Colonic mucosa (tissue), 4 donors: ENCODE measurements at regions not wholly inside any gene's neighbourhood (a gene's known extent, or its start where the extent isn't known, plus 50 kb on each side); places are given as distances from the start of the nearest gene placed in this dataset.

Experiments used
- DNase-seq: peaks from one replicate; pipeline ENCODE4 v3.0.0-alpha.2; 2020
- H3K27ac ChIP-seq: fragments of 200-600 bp; one replicate; pipeline ENCODE4 v1.8.0; 2021
- H3K27me3 ChIP-seq: fragments of 200-600 bp; one replicate; pipeline ENCODE4 v1.8.0; 2021
- H3K36me3 ChIP-seq: fragments of 200-600 bp; one replicate; pipeline ENCODE4 v1.8.0; 2021
- H3K4me1 ChIP-seq: fragments of 200-600 bp; one replicate; pipeline ENCODE4 v1.8.0; 2021; ENCODE audit warnings: mild to moderate bottlenecking
- H3K4me3 ChIP-seq: fragments of 200-600 bp; one replicate; pipeline ENCODE4 v1.8.0; 2021
- H3K9ac ChIP-seq, 2 donors: one replicate each; pipeline ENCODE4 v1.7.0; 2013; ENCODE audit warnings: control low read depth in 2 of 2, low read depth in 2 of 2, low read length in 2 of 2
- H3K9me3 ChIP-seq: fragments of 200-600 bp; one replicate; pipeline ENCODE4 v1.8.0; 2021
- intact Hi-C: fragments of 100-400 bp; cut with DNase I; formaldehyde crosslinking; loops from one replicate; pipeline ENCODE4 v1.14.1; 2022
- TF ChIP-seq, protein P1 (sequence below): fragments of 200-600 bp; IDR thresholded peaks from one replicate; pipeline ENCODE4 v1.8.0; 2022; ENCODE audit warnings: antibody characterized with exemption, mild to moderate bottlenecking
- donor health status: healthy.
- donor health status: DM: no; HTN: no; CAD: no.
- donor health status: DM: no; HTN: no; CAD: no.

DNA sequence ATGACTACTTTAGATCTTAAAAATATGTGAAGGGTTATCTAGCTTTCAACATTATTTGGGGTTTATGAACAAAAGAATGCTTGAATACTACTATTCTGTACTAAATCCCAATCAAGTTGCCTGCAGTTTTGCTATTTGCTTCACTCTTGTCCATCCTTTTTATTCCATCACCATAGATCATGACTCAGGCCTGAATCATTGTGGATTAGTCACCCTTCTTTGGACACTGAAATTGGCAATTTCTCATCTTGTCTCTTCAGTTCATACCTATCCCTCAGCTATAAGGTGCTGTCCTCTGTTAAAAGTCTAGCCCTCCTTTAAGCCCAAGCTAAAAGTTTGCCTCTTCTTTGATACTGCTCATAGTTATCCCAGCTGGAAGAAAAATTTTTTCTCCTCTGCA lies 199.1 kb downstream of the CENPW start:
- Histone ChIP-seq H3K4me1 (no peaks in the 10 kb centered on the region), H3K9ac (no peak overlapping the region), H3K9me3 (no peaks in the 10 kb centered on the region), H3K27me3 (no peaks in the 10 kb centered on the region), H3K4me3 (no peak overlapping the region), H3K27ac (no peak overlapping the region), H3K36me3 (no peaks in the 10 kb centered on the region)
- DNase-seq: no peak
- intact Hi-C loops: no loop called here
- TF ChIP-seq, protein P1, sequence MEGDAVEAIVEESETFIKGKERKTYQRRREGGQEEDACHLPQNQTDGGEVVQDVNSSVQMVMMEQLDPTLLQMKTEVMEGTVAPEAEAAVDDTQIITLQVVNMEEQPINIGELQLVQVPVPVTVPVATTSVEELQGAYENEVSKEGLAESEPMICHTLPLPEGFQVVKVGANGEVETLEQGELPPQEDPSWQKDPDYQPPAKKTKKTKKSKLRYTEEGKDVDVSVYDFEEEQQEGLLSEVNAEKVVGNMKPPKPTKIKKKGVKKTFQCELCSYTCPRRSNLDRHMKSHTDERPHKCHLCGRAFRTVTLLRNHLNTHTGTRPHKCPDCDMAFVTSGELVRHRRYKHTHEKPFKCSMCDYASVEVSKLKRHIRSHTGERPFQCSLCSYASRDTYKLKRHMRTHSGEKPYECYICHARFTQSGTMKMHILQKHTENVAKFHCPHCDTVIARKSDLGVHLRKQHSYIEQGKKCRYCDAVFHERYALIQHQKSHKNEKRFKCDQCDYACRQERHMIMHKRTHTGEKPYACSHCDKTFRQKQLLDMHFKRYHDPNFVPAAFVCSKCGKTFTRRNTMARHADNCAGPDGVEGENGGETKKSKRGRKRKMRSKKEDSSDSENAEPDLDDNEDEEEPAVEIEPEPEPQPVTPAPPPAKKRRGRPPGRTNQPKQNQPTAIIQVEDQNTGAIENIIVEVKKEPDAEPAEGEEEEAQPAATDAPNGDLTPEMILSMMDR: no peak

DNA sequence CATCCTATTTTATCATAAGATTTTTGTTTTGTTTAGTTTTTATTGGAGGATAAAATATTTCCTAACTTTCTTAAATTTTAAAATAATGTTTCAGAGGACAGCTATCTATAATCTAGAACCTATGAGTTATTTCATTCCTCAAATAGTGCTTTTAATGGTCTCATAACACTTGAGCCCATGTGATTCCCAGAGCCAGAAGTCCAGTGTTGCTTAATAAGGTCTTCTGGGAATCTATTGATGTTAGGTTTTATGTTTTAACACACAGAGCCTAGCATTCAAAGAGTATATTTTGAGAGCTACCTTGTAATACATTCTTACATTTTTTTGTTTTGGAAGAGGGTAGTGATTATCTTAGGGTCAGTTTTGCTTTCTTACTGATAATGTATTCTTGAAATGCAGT lies 200.2 kb downstream of the CENPW start:
- Histone ChIP-seq H3K9me3 (no peaks in the 10 kb centered on the region), H3K27ac (no peak overlapping the region), H3K27me3 (no peaks in the 10 kb centered on the region), H3K9ac (no peak overlapping the region), H3K4me1 (no peaks in the 10 kb centered on the region), H3K4me3 (no peak overlapping the region), H3K36me3 (no peaks in the 10 kb centered on the region)
- intact Hi-C loops: no loop called here
- TF ChIP-seq, protein P1: no peak
- no peak for DNase-seq

DNA sequence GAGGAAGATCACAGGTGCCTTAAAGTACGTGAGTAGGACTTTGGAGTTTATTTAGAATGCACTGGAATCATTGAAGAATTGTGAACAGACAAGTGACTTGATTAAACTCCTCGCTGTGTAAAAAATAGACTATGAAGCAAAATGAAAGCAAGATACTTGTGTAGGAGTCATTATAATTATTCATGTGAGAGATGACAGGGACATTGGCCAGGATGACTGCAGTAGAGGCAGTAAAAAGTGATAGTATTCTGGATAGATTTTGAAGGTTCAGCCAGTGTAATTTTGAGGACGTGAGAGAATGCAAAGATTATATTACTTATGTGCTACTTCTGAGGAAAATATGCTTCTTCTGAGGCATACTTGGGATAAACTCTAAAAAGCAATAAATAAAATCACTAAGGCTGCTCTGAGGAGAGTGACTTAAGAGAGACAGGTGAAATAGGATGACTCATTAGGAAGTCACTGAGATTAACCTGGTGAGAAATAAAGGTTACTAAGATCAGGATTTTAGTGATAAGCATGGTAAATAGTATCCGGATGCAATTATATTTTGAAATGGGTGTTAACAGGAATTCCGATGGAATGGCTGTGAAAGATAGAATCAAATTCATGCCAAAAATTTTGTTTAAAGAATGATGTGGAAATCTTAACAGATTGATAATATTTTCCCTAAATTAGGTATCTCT lies 202.0 kb downstream of the CENPW start:
- TF ChIP-seq, protein P1: no peak
- Histone ChIP-seq H3K36me3 (no peaks in the 10 kb centered on the region), H3K9ac (no peak overlapping the region), H3K27me3 (no peaks in the 10 kb centered on the region), H3K4me3 (no peak overlapping the region), H3K27ac (no peak overlapping the region), H3K4me1 (no peaks in the 10 kb centered on the region), H3K9me3 (no peaks in the 10 kb centered on the region)
- no peak for DNase-seq
- intact Hi-C loops: no loop called here

DNA sequence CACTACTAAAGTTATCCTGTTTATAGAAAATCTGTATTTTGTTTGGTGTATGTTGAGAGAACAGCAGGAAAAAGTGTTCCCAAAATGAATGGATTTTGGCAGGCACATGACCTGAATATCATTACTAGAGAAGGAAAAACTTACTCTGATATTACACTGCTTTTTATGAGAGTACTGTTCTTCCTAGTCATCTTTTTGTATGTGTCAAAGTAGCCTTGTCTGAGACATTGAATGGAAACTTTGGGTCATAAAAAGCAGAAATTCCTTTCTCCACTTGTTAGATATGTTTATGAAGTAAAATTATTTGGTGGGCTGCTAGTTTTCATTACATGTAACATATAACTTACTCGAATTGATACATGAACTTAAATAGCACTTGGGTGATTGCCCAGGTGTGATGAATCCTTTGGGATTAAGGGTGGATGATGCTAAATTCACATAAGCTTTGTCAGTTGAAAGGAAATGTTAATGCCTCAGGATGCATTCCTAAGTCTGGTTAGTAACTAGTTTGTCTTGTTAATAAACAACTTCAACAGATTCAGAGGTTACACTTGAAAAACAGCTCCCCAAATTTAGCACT lies 206.7 kb downstream of the CENPW start:
- TF ChIP-seq, protein P1: no peak
- Histone ChIP-seq H3K27ac (no peak overlapping the region), H3K9ac (no peak overlapping the region), H3K4me1 (no peaks in the 10 kb centered on the region), H3K4me3 (no peak overlapping the region), H3K9me3 (no peaks in the 10 kb centered on the region), H3K36me3 (no peaks in the 10 kb centered on the region), H3K27me3 (no peaks in the 10 kb centered on the region)
- DNase-seq: no peak
- intact Hi-C loops: no loop called here

DNA sequence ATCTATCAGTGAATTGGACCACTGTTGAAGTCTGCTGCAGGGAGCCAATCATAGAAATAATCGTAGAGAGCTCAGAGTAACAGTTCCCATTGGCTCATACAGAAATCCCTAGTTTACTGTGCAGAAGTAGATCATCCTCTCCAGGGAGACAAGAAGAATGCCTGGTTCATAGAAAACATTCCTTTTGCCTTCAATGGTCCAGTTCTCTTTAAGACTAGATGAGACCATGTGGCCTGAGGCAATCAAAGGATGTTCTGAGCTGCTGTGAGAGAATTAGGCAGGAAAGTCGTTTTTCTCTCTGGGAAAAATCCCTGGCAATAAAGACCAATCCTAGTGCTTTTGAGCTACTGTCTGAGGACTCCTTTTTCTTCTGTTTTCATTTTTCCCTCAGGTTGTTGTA lies 208.4 kb downstream of the CENPW start:
- Histone ChIP-seq H3K27me3 (no peaks in the 10 kb centered on the region), H3K27ac (no peak overlapping the region), H3K9me3 (no peaks in the 10 kb centered on the region), H3K36me3 (no peaks in the 10 kb centered on the region), H3K9ac (no peak overlapping the region), H3K4me3 (no peak overlapping the region), H3K4me1 (no peaks in the 10 kb centered on the region)
- intact Hi-C loops: no loop called here
- TF ChIP-seq, protein P1: no peak
- DNase-seq: no peak
